ENCODE measurements at regions not wholly inside any gene's neighbourhood (a gene's known extent, or its start where the extent isn't known, plus 50 kb on each side); places are given as distances from the start of the nearest gene placed in this dataset.
"Not testable (repeated sequence)": the region's sequence is repeated elsewhere in the genome, so short reads cannot be mapped to it uniquely, and the experiment has no call there.

- no peak for DNase-seq
Observed at GRCh38 chr3:25171897-25172296, 256.2 kb upstream of the RARB start.

GRCh38 chr3:25173606-25174005 lies 254.5 kb upstream of the RARB start:
- no peak for DNase-seq

DNA sequence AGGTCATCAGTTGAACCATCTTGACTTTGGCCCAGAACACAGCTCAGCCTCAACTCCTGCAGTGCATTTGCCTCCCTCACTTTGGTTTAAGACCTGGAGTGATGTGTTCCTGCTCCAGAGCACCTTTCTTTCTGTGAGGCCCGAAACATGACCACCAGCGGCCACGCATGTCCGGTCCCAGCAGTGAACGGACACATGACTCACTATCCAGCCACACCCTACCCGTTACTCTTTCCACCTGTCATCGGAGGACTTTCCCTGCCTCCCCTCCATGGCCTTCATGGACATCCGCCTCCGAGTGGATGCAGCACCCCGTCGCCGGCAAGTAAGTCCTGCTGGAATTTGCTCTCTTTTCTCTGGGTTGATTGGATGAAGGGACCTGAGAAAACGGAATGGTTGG lies 253.8 kb upstream of the RARB start:
- no peak for DNase-seq

GRCh38 chr3:25177041-25177440 lies 251.0 kb upstream of the RARB start:
- DNase-seq, result no peak

GRCh38 chr3:25178672-25179071 lies 249.4 kb upstream of the RARB start:
- DNase-seq, result no peak

DNA sequence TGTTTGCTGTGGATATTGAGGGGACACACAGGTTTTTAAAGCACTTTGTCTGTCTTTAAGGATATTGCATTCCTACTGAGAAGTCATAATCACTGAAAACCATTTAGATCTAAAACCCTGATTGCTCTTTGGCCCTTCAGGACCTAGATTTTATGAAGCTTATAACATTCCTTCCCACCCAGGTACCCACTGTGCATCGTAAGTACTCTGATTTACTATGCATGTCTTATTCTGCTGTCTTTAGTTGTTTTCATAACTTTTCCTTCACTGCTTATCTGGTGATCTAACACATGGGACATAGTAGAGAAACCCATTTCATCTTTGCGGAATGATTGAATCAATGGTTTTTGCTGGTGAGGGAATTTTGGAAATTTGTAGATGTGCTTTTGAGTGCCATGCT lies 247.0 kb upstream of the RARB start:
- no peak for DNase-seq

GRCh38 chr3:25182794-25183193 lies 245.3 kb upstream of the RARB start:
- no peak for DNase-seq

DNA sequence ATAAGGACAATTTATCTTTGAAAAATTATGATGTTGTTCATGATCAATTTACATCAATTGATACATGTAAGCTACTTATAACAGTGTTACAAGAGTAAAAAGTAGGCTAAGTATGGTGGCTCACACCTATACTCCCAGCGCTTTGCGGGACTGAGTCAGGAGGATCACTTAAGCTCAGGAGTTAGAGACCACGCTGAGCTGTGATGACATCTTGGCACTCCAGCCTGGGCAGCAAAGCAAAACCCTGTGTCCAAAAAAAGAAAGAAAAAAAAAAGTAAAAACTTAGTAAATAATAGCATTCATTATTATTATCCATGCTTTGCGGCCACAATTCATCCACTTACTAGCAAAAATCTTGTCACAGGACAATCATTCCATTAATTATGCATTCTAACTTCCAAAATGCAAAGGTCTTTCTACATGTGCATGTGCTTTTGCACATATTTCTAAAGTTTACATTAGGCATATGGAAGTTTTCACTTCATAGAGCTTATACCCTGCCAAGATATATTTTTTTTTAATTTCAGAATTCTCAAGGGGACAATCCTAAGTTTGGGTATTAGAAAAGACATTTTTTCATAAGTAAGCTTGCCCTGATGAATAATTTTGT lies 243.3 kb upstream of the RARB start:
- DNase-seq, result no peak

- no peak for DNase-seq
Observed at GRCh38 chr3:25191673-25192072, 236.4 kb upstream of the RARB start.

DNA sequence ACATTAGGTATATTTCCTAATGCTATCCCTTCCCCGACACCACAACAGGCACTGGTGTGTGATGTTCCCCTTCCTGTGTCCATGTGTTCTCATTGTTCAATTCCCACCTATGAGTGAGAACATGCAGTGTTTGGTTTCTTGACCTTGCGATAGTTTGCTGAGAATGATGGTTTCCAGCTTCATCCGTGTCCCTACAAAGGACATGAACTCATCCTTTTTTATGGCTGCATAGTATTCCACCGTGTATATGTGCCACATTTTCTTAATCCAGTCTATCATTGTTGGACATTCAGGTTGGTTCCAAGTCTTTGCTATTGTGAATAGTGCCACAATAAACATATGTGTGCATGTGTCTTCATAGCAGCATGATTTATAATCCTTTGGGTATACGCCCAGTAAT lies 228.5 kb upstream of the RARB start:
- not testable (repeated sequence) for DNase-seq

GRCh38 chr3:25212736-25213135 lies 215.3 kb upstream of the RARB start:
- DNase-seq, result no peak

GRCh38 chr3:25214034-25214433 lies 214.0 kb upstream of the RARB start:
- DNase-seq, result no peak

DNA sequence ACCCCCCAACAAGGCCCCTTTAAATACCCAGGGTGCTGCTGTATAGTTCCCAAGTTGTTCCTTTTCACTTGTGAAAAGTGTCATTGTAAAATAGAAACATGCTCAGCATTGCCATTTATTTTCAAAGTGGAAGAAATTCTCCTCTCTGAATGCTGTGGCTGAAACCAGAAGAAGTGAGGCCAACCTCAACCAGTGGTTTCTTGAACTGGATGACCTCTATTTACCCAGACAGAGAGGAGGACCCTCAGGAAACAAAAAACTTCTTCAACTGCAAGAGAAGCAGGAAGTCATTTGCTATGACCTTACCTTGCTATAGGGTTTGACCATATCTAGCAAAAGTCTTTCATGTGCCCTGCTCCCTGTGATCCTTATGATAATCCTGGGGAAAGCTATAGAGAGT lies 209.7 kb upstream of the RARB start:
- DNase-seq, result no peak

DNA sequence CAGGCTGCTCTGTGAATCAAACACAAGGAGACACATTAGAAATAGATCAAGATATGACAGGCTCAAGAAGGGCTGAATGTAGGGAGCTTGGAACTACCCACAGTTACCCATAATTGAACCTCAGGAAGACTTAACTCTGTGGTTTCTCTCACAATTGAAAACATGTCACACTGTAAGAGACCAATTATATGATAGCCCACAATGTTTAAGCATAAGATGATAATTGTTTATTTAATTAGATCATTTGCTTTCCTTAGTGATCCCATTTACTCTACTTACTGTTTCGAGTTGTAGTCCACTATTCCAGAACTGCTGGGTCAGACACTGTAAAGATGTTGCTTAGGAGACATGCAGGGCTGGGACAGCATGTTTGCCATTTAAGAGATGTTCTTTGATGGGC lies 201.3 kb upstream of the RARB start:
- DNase-seq, result no peak

DNA sequence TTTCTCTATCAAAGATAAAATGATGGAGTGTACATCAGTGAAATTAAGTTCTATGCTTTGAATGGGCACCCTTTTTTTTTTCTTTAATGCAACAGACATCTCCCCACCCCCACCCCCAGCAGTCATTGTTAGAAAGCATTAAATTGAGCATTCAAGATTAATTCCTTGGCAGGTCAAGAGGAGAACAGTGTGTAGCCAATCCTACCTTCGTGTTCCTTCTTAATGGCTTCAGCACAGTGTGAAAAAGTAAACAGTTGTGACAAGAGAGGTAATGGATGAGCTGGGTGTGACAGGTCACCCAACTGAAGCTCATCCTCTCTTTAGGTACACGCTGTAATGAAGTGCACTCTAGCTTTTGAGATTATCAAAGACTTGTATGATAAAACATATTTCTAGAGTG lies 198.5 kb upstream of the RARB start:
- DNase-seq, result no peak

DNA sequence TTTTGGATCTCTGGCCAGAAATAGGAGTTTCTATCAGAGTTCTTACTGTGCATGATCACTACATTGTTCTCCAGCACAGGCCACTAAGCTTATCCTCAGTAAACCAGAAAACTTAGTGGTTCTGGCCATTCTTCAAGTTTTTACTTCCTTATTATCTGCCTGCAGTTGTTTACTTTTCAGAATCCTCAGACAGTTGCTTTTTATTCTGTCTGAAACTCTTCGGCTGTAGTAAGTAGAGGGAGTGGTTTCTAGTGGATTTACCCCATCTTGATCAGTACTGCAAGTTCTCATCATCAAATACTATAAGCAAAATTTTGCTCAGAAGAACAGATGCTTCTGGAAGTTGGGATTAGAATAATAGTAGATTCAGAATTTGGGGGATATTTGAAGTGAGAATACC lies 193.0 kb upstream of the RARB start:
- no peak for DNase-seq

DNA sequence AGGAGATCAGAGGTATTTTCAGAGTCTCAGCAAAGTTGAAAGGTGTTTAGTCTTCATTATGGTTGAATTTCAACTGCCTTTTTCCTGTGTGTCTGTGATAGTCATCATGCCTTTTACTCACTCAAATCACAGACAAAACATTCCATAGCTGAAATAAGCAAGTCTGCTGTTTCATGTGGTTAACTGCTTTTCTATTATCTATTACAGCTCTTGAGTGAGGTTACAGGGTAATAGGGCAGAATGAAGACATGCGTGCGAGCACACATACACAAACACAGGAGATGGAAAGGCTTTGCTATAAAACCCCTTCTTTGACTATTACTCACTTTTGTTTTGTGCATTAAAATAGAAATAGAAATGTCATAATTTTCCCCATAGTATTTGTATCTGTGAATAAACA lies 192.6 kb upstream of the RARB start:
- no peak for DNase-seq

GRCh38 chr3:25237602-25238001 lies 190.5 kb upstream of the RARB start:
- DNase-seq, result no peak

DNA sequence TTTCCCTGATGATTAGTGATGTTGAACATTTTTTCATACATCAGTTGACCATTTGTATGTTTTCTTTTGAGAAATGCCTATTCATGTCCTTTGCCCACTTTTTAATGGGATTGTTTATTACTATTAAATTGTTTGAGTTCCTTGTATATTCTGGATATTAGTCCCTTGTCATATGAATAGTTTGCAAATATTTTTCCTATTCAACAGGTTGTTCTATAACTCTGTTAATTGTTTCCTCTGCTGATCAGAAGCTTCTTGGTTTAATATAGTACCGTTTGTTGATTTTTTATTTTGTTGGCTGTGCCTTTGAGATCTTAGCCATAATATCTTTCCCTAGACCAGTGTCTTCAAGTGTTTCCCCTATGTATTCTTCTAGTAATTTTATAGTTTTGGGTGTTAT lies 189.0 kb upstream of the RARB start:
- DNase-seq, result no peak

DNA sequence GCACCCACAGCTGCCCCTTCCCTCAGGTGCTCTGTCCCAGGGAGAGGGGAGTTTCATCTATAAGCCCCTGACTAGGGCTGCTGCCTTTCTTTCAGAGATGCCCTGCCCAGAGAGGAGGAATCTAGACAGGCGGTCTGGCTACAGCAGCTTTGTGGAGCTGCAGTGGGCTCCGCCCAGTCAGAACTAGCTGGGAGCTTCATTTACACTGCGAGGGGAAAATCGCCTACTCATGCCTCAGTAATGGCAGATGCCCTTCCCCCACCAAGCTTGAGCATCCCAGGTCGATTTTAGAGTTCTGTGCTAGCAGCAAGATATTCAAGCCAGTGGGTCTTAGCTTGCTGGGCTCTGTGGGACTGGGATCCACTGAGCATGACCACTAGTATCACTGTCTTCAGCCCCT lies 181.2 kb upstream of the RARB start:
- no peak for DNase-seq

GRCh38 chr3:25252291-25252690 lies 175.8 kb upstream of the RARB start:
- DNase-seq, result no peak

- DNase-seq, result no peak
Observed at GRCh38 chr3:25257026-25257425, 171.0 kb upstream of the RARB start.

DNA sequence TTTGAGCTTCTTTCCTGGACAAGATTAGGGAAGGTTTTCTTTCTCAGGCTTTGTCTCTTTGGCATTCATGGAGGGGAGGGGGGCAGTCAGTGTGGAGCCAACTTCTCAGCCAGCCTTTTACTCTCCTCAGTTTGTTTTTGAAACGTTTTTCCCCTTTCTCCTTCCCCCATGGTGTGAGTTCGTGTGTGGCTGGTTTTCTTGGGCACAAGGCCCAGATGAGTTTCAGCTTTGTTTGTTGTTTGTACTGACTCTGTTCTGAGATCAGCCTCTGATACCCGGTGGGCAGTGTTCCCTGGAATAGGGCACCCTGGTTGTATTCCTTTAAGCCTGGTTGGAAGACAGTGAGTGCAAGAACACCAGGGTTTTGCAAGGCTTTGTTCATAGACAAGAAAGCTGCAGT lies 168.2 kb upstream of the RARB start:
- no peak for DNase-seq

- DNase-seq, result no peak
Observed at GRCh38 chr3:25262322-25262721, 165.7 kb upstream of the RARB start.

- no peak for DNase-seq
Observed at GRCh38 chr3:25265284-25265683, 162.8 kb upstream of the RARB start.

GRCh38 chr3:25266677-25267076 lies 161.4 kb upstream of the RARB start:
- no peak for DNase-seq
